HEK293T (cell line): ENCODE measurements at regions not wholly inside any gene's neighbourhood (a gene's known extent, or its start where the extent isn't known, plus 50 kb on each side); places are given as distances from the start of the nearest gene placed in this dataset.

ENCODE experiments used
- ARNT ChIP-seq: fragments of 450-650 bp; IDR thresholded peaks from 2 replicates; pipeline ENCODE4 v1.6.1; 2017; ENCODE audit warnings: mild to moderate bottlenecking
- BHLHE40 ChIP-seq: fragments of 450-650 bp; IDR thresholded peaks from 2 replicates; pipeline ENCODE4 v1.6.1; 2016; ENCODE audit warnings: mild to moderate bottlenecking, moderate library complexity, borderline replicate concordance
- CTBP1 ChIP-seq: fragments of 450-650 bp; IDR thresholded peaks from 2 replicates; pipeline ENCODE4 v1.6.1; 2016; ENCODE audit warnings: borderline replicate concordance
- ELF4 ChIP-seq: fragments of 450-650 bp; IDR thresholded peaks from 2 replicates; pipeline ENCODE4 v1.6.1; 2017; ENCODE audit warnings: antibody characterized with exemption
- FOXK2 ChIP-seq: fragments of 450-650 bp; IDR thresholded peaks from 2 replicates; pipeline ENCODE4 v1.6.1; 2016; ENCODE audit warnings: mild to moderate bottlenecking
- FOXM1 ChIP-seq: fragments of 450-650 bp; IDR thresholded peaks from 2 replicates; pipeline ENCODE4 v1.6.1; 2017; ENCODE audit warnings: mild to moderate bottlenecking, borderline replicate concordance
- L3MBTL2 ChIP-seq: fragments of 450-650 bp; conservative IDR thresholded peaks from 2 replicates; pipeline ENCODE4 v1.6.1; 2016; ENCODE audit warnings: mild to moderate bottlenecking
- LEF1 ChIP-seq: fragments of 450-650 bp; IDR thresholded peaks from 2 replicates; pipeline ENCODE4 v1.6.1; 2017; ENCODE audit warnings: mild to moderate bottlenecking, borderline replicate concordance
- NFRKB ChIP-seq: fragments of 450-650 bp; IDR thresholded peaks from 2 replicates; pipeline ENCODE4 v1.6.1; 2016; ENCODE audit warnings: mild to moderate bottlenecking, moderate library complexity
- SUZ12 ChIP-seq: fragments of 450-650 bp; IDR thresholded peaks from 2 replicates; pipeline ENCODE4 v1.6.1; 2016; ENCODE audit warnings: mild to moderate bottlenecking
- TARDBP ChIP-seq: fragments of 450-650 bp; IDR thresholded peaks from 2 replicates; pipeline ENCODE4 v1.6.1; 2016
- ZNF384 ChIP-seq: fragments of 450-650 bp; IDR thresholded peaks from 2 replicates; pipeline ENCODE4 v1.6.1; 2016

GRCh38 chr6:53216301-53216700, 67.7 kb upstream of the GCM1 start:
- TF ChIP-seq TARDBP (no peak), BHLHE40 (no peak), FOXK2 (no peak), NFRKB (no peak), SUZ12 (no peak), L3MBTL2 (no peak), FOXM1 (no peak), LEF1 (no peak), CTBP1 (no peak), ARNT (no peak), ELF4 (no peak), ZNF384 (no peak)
